Panc1 (cell line): ENCODE measurements at regions not wholly inside any gene's neighbourhood (a gene's known extent, or its start where the extent isn't known, plus 50 kb on each side); places are given as distances from the start of the nearest gene placed in this dataset.

Experiments used
- POLR2AphosphoS5 ChIP-seq: IDR thresholded peaks from 2 replicates; pipeline ENCODE4 v1.6.1; 2012; ENCODE audit warnings: mild to moderate bottlenecking, low read depth, low read length, moderate library complexity
- TF ChIP-seq, protein P1 (sequence below): fragments of 450-650 bp; IDR thresholded peaks from 2 replicates; pipeline ENCODE4 v1.5.1; 2017; ENCODE audit warnings: mild to moderate bottlenecking

DNA sequence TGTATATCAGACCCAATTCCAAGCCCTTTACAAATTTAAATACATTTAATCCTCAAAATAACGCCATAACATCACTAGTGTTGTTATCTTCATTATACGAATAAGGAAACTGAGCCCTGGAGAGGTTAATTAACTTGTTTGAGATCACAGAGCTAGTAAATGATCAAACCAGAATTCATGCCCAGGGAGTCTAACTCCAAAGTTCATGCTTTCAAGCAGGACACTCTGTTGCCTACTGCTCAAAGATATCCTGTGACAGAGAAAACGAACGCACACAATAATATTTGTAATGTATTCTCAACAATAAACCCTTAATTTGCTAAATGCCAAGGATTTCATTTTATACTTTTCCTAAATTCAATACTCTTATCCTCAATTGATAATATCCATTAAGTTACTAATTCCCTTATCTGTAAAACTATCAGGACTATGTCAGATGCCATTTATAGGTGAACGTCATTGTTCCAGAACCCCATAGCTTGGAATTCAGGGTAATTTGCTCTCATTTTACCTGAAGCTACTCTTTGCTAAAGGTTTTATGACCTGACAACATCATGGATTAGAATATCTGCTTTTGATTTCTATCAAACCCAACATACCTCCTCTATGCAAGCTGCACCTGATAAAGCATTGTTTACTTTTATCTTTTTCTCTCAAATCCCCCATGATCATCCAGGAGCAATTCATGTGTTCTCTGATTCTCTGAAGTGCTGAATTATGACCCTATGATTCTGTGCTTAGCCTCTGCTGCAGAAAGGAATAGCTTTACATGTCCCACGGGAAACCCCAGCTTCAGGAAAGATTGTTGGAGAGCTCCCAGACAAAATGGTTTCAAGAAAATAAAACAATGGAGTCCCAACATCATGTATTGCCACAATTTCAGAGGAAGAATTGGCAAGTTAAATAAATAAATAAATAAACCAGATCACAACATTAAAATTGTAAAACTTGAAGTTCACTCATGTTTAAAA, 150.2 kb upstream of the CDK1 start:
- TF ChIP-seq, protein P1, sequence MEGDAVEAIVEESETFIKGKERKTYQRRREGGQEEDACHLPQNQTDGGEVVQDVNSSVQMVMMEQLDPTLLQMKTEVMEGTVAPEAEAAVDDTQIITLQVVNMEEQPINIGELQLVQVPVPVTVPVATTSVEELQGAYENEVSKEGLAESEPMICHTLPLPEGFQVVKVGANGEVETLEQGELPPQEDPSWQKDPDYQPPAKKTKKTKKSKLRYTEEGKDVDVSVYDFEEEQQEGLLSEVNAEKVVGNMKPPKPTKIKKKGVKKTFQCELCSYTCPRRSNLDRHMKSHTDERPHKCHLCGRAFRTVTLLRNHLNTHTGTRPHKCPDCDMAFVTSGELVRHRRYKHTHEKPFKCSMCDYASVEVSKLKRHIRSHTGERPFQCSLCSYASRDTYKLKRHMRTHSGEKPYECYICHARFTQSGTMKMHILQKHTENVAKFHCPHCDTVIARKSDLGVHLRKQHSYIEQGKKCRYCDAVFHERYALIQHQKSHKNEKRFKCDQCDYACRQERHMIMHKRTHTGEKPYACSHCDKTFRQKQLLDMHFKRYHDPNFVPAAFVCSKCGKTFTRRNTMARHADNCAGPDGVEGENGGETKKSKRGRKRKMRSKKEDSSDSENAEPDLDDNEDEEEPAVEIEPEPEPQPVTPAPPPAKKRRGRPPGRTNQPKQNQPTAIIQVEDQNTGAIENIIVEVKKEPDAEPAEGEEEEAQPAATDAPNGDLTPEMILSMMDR, result no peak
- no peak for TF ChIP-seq POLR2AphosphoS5
